Peyer's patch (tissue), 4 donors: ENCODE measurements at regions not wholly inside any gene's neighbourhood (a gene's known extent, or its start where the extent isn't known, plus 50 kb on each side); places are given as distances from the start of the nearest gene placed in this dataset.

ENCODE experiments used
- DNase-seq, 3 donors: peaks; one replicate each; pipeline ENCODE4 v3.0.0-alpha.2; 2017 to 2019
- H3K27ac ChIP-seq, 4 donors: fragments of 200-600 bp; sonication (generic); one replicate each; pipeline ENCODE4 v1.5.1; 2016 to 2019
- H3K27me3 ChIP-seq, 2 donors: fragments of 200-600 bp; sonication (generic); one replicate each; pipeline ENCODE4 v1.5.1; 2019
- H3K36me3 ChIP-seq, 3 donors: fragments of 200-600 bp; sonication (generic); one replicate each; pipeline ENCODE4 v1.5.1; 2016 to 2019
- H3K4me1 ChIP-seq, 4 donors: fragments of 200-600 bp; sonication (generic); one replicate each; pipeline ENCODE4 v1.5.1; 2016 to 2019
- H3K4me3 ChIP-seq, 4 donors: fragments of 200-600 bp; sonication (generic); 1 replicate in 3 of 4; 2 replicates in 1 of 4; pipeline ENCODE4 v1.5.1; 2016 to 2019; ENCODE audit warnings: mild to moderate bottlenecking in 1 of 4
- H3K9me3 ChIP-seq, 4 donors: fragments of 200-600 bp; sonication (generic); one replicate each; pipeline ENCODE4 v1.5.1; 2016 to 2019; ENCODE audit warnings: mild to moderate bottlenecking in 1 of 4
- CTCF ChIP-seq, 6 experiments: fragments of 450-650 bp in 4 of 6; fragments of 200-600 bp in 2 of 6; sonication (generic) in 1 of 6; IDR thresholded peaks; one replicate each; pipeline ENCODE4 v1.5.1; 2017 to 2019; ENCODE audit warnings: antibody characterized with exemption in 6 of 6, mild to moderate bottlenecking in 3 of 6, moderate library complexity in 1 of 6
- POLR2A ChIP-seq, 2 donors: fragments of 450-650 bp; IDR thresholded peaks; one replicate each; pipeline ENCODE4 v1.5.1; 2017; ENCODE audit warnings: antibody characterized with exemption in 2 of 2, mild to moderate bottlenecking in 2 of 2, moderate library complexity in 2 of 2

- no peak for TF ChIP-seq CTCF (IDR thresholded peaks at IDR 0.05)
- TF ChIP-seq POLR2A (IDR thresholded peaks at IDR 0.05): no peak
- no peaks in the 10 kb centered on the region for H3K4me1 ChIP-seq
Measured at GRCh38 chr6:66664112-66664511, 957.1 kb upstream of the EYS start.

GRCh38 chr6:66662721-66663507 is 955.9 kb upstream of the EYS start:
- no peaks in the 10 kb centered on the region for H3K9me3 ChIP-seq
- no peak for DNase-seq

More at GRCh38 chr6:66664112-66664511, 957.1 kb upstream of the EYS start:
- H3K9me3 ChIP-seq: no peaks in the 10 kb centered on the region
- no peaks in the 10 kb centered on the region for H3K27me3 ChIP-seq
- no peak overlapping the region for H3K4me3 ChIP-seq
- no peak overlapping the region for H3K27ac ChIP-seq
- no peaks in the 10 kb centered on the region for H3K36me3 ChIP-seq
- DNase-seq: no peak

GRCh38 chr6:66662196-66662595 is 955.2 kb upstream of the EYS start:
- no peaks in the 10 kb centered on the region for H3K4me1 ChIP-seq
- no peaks in the 10 kb centered on the region for H3K9me3 ChIP-seq
- no peak for DNase-seq
- H3K27me3 ChIP-seq: no peaks in the 10 kb centered on the region
- H3K4me3 ChIP-seq: no peak overlapping the region
- no peak for TF ChIP-seq POLR2A (IDR thresholded peaks at IDR 0.05)
- no peak for TF ChIP-seq CTCF (IDR thresholded peaks at IDR 0.05)
- no peaks in the 10 kb centered on the region for H3K36me3 ChIP-seq
- no peak overlapping the region for H3K27ac ChIP-seq

More at GRCh38 chr6:66662721-66663507, 955.9 kb upstream of the EYS start:
- Histone ChIP-seq H3K27me3 (no peaks in the 10 kb centered on the region), H3K36me3 (no peaks in the 10 kb centered on the region), H3K4me3 (no peak overlapping the region), H3K27ac (no peak overlapping the region), H3K4me1 (no peaks in the 10 kb centered on the region)
- TF ChIP-seq CTCF (IDR thresholded peaks at IDR 0.05): no peak
- TF ChIP-seq POLR2A (IDR thresholded peaks at IDR 0.05): no peak

DNA sequence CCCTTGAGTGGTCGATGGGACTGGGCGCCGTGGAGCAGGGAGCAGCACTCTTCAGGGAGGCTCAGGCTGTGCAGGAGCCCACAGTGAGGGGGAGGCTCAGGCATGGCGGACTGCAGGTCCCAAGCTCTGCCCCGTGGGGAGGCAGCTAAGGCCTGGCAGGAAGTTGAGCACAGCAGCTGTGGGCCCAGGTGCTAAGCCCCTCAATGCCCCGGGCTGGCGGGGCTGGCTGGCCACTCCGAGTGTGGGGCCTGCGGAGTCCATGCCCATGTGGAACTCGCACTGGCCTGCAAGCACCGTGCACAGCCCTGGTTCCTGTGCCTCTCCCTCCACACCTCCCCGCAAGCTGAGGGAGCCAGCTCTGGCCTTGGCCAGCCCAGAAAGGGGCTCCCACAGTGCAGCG is 948.4 kb upstream of the EYS start:
- DNase-seq: no peak
- TF ChIP-seq CTCF (IDR thresholded peaks at IDR 0.05) (no peak), POLR2A (IDR thresholded peaks at IDR 0.05) (no peak)
- H3K27ac ChIP-seq: no peak overlapping the region
- H3K4me3 ChIP-seq: no peak overlapping the region
- H3K4me1 ChIP-seq: no peaks in the 10 kb centered on the region
- H3K27me3 ChIP-seq: no peaks in the 10 kb centered on the region
- no peaks in the 10 kb centered on the region for H3K9me3 ChIP-seq
- no peaks in the 10 kb centered on the region for H3K36me3 ChIP-seq

DNA sequence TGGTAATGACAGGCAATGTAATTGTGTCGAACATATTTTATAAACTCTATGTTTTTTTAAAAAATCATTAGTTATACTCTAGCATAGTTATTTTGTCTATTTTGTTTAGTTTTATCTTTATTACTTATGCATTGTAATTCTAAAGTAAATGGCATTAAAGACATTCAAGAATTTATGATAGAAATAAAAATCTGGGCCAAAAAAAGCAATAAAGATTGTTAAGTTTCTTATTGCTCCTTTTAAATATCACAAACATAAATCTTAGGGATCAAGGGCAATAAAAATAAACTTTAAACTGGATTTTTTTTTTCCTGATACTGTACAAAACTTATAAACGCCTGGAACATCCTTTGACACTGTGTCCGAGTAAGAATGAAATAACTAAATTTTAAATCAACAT is 931.5 kb upstream of the EYS start:
- no peak for TF ChIP-seq CTCF (IDR thresholded peaks at IDR 0.05)
- TF ChIP-seq POLR2A (IDR thresholded peaks at IDR 0.05): no peak
- Histone ChIP-seq H3K4me3 (no peak overlapping the region), H3K27me3 (no peaks in the 10 kb centered on the region), H3K27ac (no peak overlapping the region), H3K9me3 (no peaks in the 10 kb centered on the region), H3K4me1 (no peaks in the 10 kb centered on the region), H3K36me3 (no peaks in the 10 kb centered on the region)
- DNase-seq: no peak
